ENCODE measurements at regions not wholly inside any gene's neighbourhood (a gene's known extent, or its start where the extent isn't known, plus 50 kb on each side); places are given as distances from the start of the nearest gene placed in this dataset.

DNA sequence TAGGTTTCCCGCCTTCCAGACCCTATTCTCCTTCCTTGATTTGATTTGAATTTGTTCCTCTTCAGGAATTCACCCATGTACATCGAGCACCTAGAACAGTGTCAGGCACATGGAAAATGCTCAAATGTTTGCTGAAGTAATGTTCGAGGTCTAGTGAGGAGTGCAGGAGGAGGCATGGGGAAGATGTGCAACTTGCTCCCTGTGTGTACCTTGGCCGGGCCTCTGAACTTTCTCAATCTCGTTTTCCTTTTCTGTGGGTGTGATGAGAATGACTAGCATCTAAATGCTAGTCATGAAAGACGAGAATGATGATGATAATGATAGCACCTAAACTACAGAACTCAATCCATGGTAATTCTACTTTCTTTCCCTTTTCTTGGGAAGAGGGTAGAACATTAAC is 279.1 kb upstream of the PLET1 start (continued):
- no peak for TF ChIP-seq TBX2 (CRISPR knock-in tag; IDR thresholded peaks at IDR 0.05; ENCODE audit: borderline replicate concordance)
- TF ChIP-seq, protein P1, sequence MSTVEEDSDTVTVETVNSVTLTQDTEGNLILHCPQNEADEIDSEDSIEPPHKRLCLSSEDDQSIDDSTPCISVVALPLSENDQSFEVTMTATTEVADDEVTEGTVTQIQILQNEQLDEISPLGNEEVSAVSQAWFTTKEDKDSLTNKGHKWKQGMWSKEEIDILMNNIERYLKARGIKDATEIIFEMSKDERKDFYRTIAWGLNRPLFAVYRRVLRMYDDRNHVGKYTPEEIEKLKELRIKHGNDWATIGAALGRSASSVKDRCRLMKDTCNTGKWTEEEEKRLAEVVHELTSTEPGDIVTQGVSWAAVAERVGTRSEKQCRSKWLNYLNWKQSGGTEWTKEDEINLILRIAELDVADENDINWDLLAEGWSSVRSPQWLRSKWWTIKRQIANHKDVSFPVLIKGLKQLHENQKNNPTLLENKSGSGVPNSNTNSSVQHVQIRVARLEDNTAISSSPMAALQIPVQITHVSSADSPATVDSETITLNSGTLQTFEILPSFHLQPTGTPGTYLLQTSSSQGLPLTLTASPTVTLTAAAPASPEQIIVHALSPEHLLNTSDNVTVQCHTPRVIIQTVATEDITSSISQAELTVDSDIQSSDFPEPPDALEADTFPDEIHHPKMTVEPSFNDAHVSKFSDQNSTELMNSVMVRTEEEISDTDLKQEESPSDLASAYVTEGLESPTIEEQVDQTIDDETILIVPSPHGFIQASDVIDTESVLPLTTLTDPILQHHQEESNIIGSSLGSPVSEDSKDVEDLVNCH (CRISPR knock-in tag; IDR thresholded peaks at IDR 0.05): no peak

DNA sequence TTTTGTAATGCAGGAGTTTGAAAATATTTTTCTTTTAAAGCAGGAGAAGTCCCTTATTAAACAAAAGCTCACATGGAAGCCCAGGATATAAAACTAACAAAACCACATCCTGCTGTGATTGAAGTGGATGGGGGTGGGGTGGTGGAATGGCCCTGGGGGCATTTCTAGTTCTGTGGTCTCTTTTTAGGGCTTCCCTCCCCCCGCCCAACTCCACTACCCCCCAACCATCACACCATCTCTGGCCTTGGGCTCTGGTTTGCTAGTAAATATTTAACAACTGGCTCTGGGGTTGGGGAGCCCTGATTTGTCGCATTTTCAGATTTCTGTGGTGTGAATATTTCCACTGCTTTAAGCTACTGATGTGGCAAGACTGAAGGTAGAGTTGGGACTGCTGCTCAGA is 279.6 kb upstream of the PLET1 start:
- POLR2A ChIA-PET: no interaction called here
- 38% methylated on average over 2 of the region's 2 CpGs for WGBS (ENCODE audit: low lambda C conversion rate)
- no peak overlapping the region for H2AFZ ChIP-seq (ENCODE audit: low read length)
- BruUV-seq (replicated peaks): no TSS peak
- H3K27ac ChIP-seq (ENCODE audit: extremely low read length, insufficient read depth, low read length): no peak overlapping the region
- no peak overlapping the region for H3K4me2 ChIP-seq (ENCODE audit: low read depth, low read length)
- no peaks in the 10 kb centered on the region for H3K9me3 ChIP-seq (ENCODE audit: low read length)
- no peaks in the 10 kb centered on the region for H3K36me3 ChIP-seq (replicated peaks in 1 of 2; ENCODE audit: control insufficient read depth in 1 of 2, insufficient read depth in 2 of 2, low read length in 2 of 2)
- H3K4me1 ChIP-seq (ENCODE audit: insufficient read depth, low read length): no peaks in the 10 kb centered on the region
- H4K20me1 ChIP-seq (ENCODE audit: insufficient read depth, low read length): no peaks in the 10 kb centered on the region
- in situ Hi-C loops (cut with HindIII; ENCODE audit: extremely low pct_ligation_motif_present, low pct_unique_long_range_greater_than_20kb): no loop called here
- intact Hi-C loops (cut with micrococcal nuclease; ENCODE audit: unreplicated experiment): no loop called here
- H3K9ac ChIP-seq (ENCODE audit: insufficient read depth, low read depth, low read length): no peak overlapping the region
- no peaks in the 10 kb centered on the region for H3K79me2 ChIP-seq (ENCODE audit: insufficient read depth, low read length)
- no peaks in the 10 kb centered on the region; a peak in 2 of 5 replicates for H3K27me3 ChIP-seq (ENCODE audit: control insufficient read depth in 1 of 2, insufficient read depth in 2 of 2, low read length in 2 of 2)
- no peak for FAIRE-seq
- no peak for ATAC-seq
- no peak overlapping the region for H3K4me3 ChIP-seq (replicated peaks in 1 of 3; ENCODE audit: insufficient read depth in 1 of 3, low read depth in 2 of 3, low read length in 3 of 3)
- CTCF ChIA-PET (ENCODE audit: low intra/inter-chr PET ratio, low total read pairs): no interaction called here
- no peak for DNase-seq (ENCODE audit: low spot score)
- no peak for TF ChIP-seq GZF1 (CRISPR knock-in tag; IDR thresholded peaks at IDR 0.05)
- no peak for TF ChIP-seq HOXD1 (CRISPR knock-in tag; IDR thresholded peaks at IDR 0.05)
- TF ChIP-seq PRMT3 (CRISPR knock-in tag; IDR thresholded peaks at IDR 0.05; ENCODE audit: borderline replicate concordance, low read depth): no peak
- TF ChIP-seq NCOA5 (CRISPR knock-in tag; IDR thresholded peaks at IDR 0.05): no peak
- no peak for TF ChIP-seq FOSL2 (CRISPR knock-in tag; IDR thresholded peaks at IDR 0.05)
- TF ChIP-seq BRCA1 (CRISPR knock-in tag; IDR thresholded peaks at IDR 0.05): no peak
- TF ChIP-seq, protein P2, sequence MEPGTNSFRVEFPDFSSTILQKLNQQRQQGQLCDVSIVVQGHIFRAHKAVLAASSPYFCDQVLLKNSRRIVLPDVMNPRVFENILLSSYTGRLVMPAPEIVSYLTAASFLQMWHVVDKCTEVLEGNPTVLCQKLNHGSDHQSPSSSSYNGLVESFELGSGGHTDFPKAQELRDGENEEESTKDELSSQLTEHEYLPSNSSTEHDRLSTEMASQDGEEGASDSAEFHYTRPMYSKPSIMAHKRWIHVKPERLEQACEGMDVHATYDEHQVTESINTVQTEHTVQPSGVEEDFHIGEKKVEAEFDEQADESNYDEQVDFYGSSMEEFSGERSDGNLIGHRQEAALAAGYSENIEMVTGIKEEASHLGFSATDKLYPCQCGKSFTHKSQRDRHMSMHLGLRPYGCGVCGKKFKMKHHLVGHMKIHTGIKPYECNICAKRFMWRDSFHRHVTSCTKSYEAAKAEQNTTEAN (CRISPR knock-in tag; conservative IDR thresholded peaks at IDR 0.05): no peak
- no peak for TF ChIP-seq PHF20 (CRISPR knock-in tag; IDR thresholded peaks at IDR 0.05)
- TF ChIP-seq, protein P3, sequence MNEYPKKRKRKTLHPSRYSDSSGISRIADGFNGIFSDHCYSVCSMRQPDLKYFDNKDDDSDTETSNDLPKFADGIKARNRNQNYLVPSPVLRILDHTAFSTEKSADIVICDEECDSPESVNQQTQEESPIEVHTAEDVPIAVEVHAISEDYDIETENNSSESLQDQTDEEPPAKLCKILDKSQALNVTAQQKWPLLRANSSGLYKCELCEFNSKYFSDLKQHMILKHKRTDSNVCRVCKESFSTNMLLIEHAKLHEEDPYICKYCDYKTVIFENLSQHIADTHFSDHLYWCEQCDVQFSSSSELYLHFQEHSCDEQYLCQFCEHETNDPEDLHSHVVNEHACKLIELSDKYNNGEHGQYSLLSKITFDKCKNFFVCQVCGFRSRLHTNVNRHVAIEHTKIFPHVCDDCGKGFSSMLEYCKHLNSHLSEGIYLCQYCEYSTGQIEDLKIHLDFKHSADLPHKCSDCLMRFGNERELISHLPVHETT (CRISPR knock-in tag; conservative IDR thresholded peaks at IDR 0.05): no peak
- TF ChIP-seq PAX8 (CRISPR knock-in tag; IDR thresholded peaks at IDR 0.05; ENCODE audit: borderline replicate concordance): no peak
- TF ChIP-seq BCL6 (CRISPR knock-in tag; IDR thresholded peaks at IDR 0.05): no peak
- TF ChIP-seq, protein P4, sequence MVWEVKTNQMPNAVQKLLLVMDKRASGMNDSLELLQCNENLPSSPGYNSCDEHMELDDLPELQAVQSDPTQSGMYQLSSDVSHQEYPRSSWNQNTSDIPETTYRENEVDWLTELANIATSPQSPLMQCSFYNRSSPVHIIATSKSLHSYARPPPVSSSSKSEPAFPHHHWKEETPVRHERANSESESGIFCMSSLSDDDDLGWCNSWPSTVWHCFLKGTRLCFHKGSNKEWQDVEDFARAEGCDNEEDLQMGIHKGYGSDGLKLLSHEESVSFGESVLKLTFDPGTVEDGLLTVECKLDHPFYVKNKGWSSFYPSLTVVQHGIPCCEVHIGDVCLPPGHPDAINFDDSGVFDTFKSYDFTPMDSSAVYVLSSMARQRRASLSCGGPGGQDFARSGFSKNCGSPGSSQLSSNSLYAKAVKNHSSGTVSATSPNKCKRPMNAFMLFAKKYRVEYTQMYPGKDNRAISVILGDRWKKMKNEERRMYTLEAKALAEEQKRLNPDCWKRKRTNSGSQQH (CRISPR knock-in tag; IDR thresholded peaks at IDR 0.05; ENCODE audit: low read depth): no peak
- no peak for TF ChIP-seq ZNF3 (CRISPR knock-in tag; IDR thresholded peaks at IDR 0.05)
- no peak for TF ChIP-seq ZNF383 (CRISPR knock-in tag; IDR thresholded peaks at IDR 0.05; ENCODE audit: borderline replicate concordance)
- TF ChIP-seq, protein P5, sequence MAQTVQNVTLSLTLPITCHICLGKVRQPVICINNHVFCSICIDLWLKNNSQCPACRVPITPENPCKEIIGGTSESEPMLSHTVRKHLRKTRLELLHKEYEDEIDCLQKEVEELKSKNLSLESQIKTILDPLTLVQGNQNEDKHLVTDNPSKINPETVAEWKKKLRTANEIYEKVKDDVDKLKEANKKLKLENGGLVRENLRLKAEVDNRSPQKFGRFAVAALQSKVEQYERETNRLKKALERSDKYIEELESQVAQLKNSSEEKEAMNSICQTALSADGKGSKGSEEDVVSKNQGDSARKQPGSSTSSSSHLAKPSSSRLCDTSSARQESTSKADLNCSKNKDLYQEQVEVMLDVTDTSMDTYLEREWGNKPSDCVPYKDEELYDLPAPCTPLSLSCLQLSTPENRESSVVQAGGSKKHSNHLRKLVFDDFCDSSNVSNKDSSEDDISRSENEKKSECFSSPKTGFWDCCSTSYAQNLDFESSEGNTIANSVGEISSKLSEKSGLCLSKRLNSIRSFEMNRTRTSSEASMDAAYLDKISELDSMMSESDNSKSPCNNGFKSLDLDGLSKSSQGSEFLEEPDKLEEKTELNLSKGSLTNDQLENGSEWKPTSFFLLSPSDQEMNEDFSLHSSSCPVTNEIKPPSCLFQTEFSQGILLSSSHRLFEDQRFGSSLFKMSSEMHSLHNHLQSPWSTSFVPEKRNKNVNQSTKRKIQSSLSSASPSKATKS (CRISPR knock-in tag; IDR thresholded peaks at IDR 0.05): no peak

Data from HepG2 (cell line).